Peyer's patch (tissue), 4 donors: ENCODE measurements at regions not wholly inside any gene's neighbourhood (a gene's known extent, or its start where the extent isn't known, plus 50 kb on each side); places are given as distances from the start of the nearest gene placed in this dataset.

Source experiments
- DNase-seq, 3 donors: peaks; one replicate each; pipeline ENCODE4 v3.0.0-alpha.2; 2017 to 2019
- H3K27ac ChIP-seq, 4 donors: fragments of 200-600 bp; sonication (generic); one replicate each; pipeline ENCODE4 v1.5.1; 2016 to 2019
- H3K27me3 ChIP-seq, 2 donors: fragments of 200-600 bp; sonication (generic); one replicate each; pipeline ENCODE4 v1.5.1; 2019
- H3K36me3 ChIP-seq, 3 donors: fragments of 200-600 bp; sonication (generic); one replicate each; pipeline ENCODE4 v1.5.1; 2016 to 2019
- H3K4me1 ChIP-seq, 4 donors: fragments of 200-600 bp; sonication (generic); one replicate each; pipeline ENCODE4 v1.5.1; 2016 to 2019
- H3K4me3 ChIP-seq, 4 donors: fragments of 200-600 bp; sonication (generic); 1 replicate in 3 of 4; 2 replicates in 1 of 4; pipeline ENCODE4 v1.5.1; 2016 to 2019; ENCODE audit warnings: mild to moderate bottlenecking in 1 of 4
- H3K9me3 ChIP-seq, 4 donors: fragments of 200-600 bp; sonication (generic); one replicate each; pipeline ENCODE4 v1.5.1; 2016 to 2019; ENCODE audit warnings: mild to moderate bottlenecking in 1 of 4
- CTCF ChIP-seq, 6 experiments: fragments of 450-650 bp in 4 of 6; fragments of 200-600 bp in 2 of 6; sonication (generic) in 1 of 6; IDR thresholded peaks; one replicate each; pipeline ENCODE4 v1.5.1; 2017 to 2019; ENCODE audit warnings: antibody characterized with exemption in 6 of 6, mild to moderate bottlenecking in 3 of 6, moderate library complexity in 1 of 6
- POLR2A ChIP-seq, 2 donors: fragments of 450-650 bp; IDR thresholded peaks; one replicate each; pipeline ENCODE4 v1.5.1; 2017; ENCODE audit warnings: antibody characterized with exemption in 2 of 2, mild to moderate bottlenecking in 2 of 2, moderate library complexity in 2 of 2

GRCh38 chrX:39709812-39710211 lies 387.9 kb downstream of the BCOR start:
- no peaks in the 10 kb centered on the region for H3K36me3 ChIP-seq
- no peak for DNase-seq
- H3K4me3 ChIP-seq = no peak overlapping the region
- H3K4me1 ChIP-seq = no peaks in the 10 kb centered on the region
- H3K27ac ChIP-seq = no peak overlapping the region
- H3K9me3 ChIP-seq = no peaks in the 10 kb centered on the region
- no peaks in the 10 kb centered on the region for H3K27me3 ChIP-seq
- TF ChIP-seq POLR2A (IDR thresholded peaks at IDR 0.05) (no peak), CTCF (IDR thresholded peaks at IDR 0.05) (no peak)

GRCh38 chrX:39710776-39711175 lies 387.0 kb downstream of the BCOR start:
- DNase-seq = no peak
- no peak overlapping the region for H3K27ac ChIP-seq
- TF ChIP-seq POLR2A (IDR thresholded peaks at IDR 0.05) = no peak
- no peak for TF ChIP-seq CTCF (IDR thresholded peaks at IDR 0.05)
- H3K4me3 ChIP-seq = no peak overlapping the region
- H3K36me3 ChIP-seq = no peaks in the 10 kb centered on the region
- no peaks in the 10 kb centered on the region for H3K4me1 ChIP-seq
- no peaks in the 10 kb centered on the region for H3K9me3 ChIP-seq
- H3K27me3 ChIP-seq = no peaks in the 10 kb centered on the region

- TF ChIP-seq CTCF (IDR thresholded peaks at IDR 0.05) (no peak), POLR2A (IDR thresholded peaks at IDR 0.05) (no peak)
- no peak overlapping the region for H3K27ac ChIP-seq
- no peak overlapping the region for H3K4me3 ChIP-seq
- no peaks in the 10 kb centered on the region for H3K9me3 ChIP-seq
- H3K27me3 ChIP-seq = no peaks in the 10 kb centered on the region
- H3K4me1 ChIP-seq = no peaks in the 10 kb centered on the region
- H3K36me3 ChIP-seq = no peaks in the 10 kb centered on the region
- no peak for DNase-seq
Observed at GRCh38 chrX:39714471-39714870, 383.3 kb downstream of the BCOR start.

GRCh38 chrX:39716401-39716800 lies 381.4 kb downstream of the BCOR start:
- H3K4me1 ChIP-seq = no peaks in the 10 kb centered on the region
- no peaks in the 10 kb centered on the region for H3K27me3 ChIP-seq
- no peaks in the 10 kb centered on the region for H3K9me3 ChIP-seq
- H3K4me3 ChIP-seq = no peak overlapping the region
- TF ChIP-seq POLR2A (IDR thresholded peaks at IDR 0.05) (no peak), CTCF (IDR thresholded peaks at IDR 0.05) (no peak)
- no peaks in the 10 kb centered on the region for H3K36me3 ChIP-seq
- no peak for DNase-seq
- H3K27ac ChIP-seq = no peak overlapping the region

- Histone ChIP-seq H3K36me3 (no peaks in the 10 kb centered on the region), H3K4me1 (no peaks in the 10 kb centered on the region), H3K27ac (no peak overlapping the region), H3K4me3 (no peak overlapping the region), H3K9me3 (no peaks in the 10 kb centered on the region), H3K27me3 (no peaks in the 10 kb centered on the region)
- no peak for TF ChIP-seq CTCF (IDR thresholded peaks at IDR 0.05)
- no peak for TF ChIP-seq POLR2A (IDR thresholded peaks at IDR 0.05)
- DNase-seq = no peak
Observed at GRCh38 chrX:39716802-39717540, 380.8 kb downstream of the BCOR start.

GRCh38 chrX:39718981-39719380 lies 378.8 kb downstream of the BCOR start:
- H3K4me3 ChIP-seq = no peak overlapping the region
- DNase-seq = no peak
- no peaks in the 10 kb centered on the region for H3K36me3 ChIP-seq
- TF ChIP-seq POLR2A (IDR thresholded peaks at IDR 0.05) (no peak), CTCF (IDR thresholded peaks at IDR 0.05) (no peak)
- H3K9me3 ChIP-seq = no peaks in the 10 kb centered on the region
- H3K4me1 ChIP-seq = no peaks in the 10 kb centered on the region
- no peak overlapping the region for H3K27ac ChIP-seq
- no peaks in the 10 kb centered on the region for H3K27me3 ChIP-seq
